ENCODE measurements at regions not wholly inside any gene's neighbourhood (a gene's known extent, or its start where the extent isn't known, plus 50 kb on each side); places are given as distances from the start of the nearest gene placed in this dataset.

DNA sequence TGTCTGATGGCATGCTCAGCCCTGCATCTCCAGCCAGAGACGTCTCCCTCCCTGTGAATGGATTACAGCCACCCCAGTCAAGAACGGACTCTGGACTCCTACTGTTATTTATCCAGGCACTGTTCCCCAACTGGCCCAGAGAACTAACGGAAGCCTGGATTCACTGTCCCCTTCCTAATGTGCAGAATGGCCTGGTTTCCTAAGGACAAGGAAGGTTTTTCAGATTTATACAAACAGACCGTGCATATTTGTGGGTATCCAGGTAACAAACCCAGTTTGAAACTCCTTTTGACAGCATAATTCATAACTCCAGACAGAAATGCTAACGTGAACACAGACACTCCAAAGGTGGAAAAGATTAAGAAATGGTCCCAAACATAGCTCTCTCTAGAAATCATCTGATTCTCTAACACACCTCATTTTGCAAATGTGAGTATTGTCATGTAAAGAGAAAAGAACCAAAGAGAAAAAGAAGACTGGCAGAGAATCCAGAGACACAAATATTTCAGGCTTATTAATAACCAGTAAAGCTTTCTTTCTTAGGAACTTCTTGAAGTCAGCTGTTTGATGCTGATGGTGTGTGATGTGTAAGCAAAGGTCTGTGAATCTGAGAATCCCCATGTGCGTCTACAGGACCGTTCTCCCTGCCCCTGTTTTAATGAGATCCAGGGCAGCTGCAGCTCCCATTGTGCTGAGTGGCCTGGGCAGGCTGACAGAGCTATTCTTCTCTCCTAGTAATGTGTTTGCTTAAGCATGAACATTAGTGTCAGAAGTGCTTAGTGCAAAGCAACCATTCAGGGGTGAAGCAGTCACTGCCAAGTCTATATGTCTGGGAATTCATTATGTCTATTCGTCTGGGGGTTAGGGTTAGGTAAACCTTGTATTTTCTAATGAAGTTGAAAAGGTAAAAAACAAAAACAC, 86.8 kb upstream of the HIF1A start:
- no peaks in the 10 kb centered on the region for H3K36me3 ChIP-seq (ENCODE audit: control insufficient read depth in 2 of 2, extremely low read depth in 1 of 2, insufficient read depth in 2 of 2, low read length in 2 of 2)
- no peaks in the 10 kb centered on the region for H3K9me3 ChIP-seq (ENCODE audit: control insufficient read depth, low read depth, low read length)
- no peaks in the 10 kb centered on the region for H3K27me3 ChIP-seq (ENCODE audit: control insufficient read depth, extremely low read depth, insufficient read depth, low read length)
- H2AFZ ChIP-seq (ENCODE audit: control insufficient read depth, low read length): no peak overlapping the region
- DNase-seq (ENCODE audit: low read depth, low spot score) (no peak), FAIRE-seq (no peak)
- TF ChIP-seq, protein P1, sequence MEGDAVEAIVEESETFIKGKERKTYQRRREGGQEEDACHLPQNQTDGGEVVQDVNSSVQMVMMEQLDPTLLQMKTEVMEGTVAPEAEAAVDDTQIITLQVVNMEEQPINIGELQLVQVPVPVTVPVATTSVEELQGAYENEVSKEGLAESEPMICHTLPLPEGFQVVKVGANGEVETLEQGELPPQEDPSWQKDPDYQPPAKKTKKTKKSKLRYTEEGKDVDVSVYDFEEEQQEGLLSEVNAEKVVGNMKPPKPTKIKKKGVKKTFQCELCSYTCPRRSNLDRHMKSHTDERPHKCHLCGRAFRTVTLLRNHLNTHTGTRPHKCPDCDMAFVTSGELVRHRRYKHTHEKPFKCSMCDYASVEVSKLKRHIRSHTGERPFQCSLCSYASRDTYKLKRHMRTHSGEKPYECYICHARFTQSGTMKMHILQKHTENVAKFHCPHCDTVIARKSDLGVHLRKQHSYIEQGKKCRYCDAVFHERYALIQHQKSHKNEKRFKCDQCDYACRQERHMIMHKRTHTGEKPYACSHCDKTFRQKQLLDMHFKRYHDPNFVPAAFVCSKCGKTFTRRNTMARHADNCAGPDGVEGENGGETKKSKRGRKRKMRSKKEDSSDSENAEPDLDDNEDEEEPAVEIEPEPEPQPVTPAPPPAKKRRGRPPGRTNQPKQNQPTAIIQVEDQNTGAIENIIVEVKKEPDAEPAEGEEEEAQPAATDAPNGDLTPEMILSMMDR (optimal IDR thresholded peaks at IDR 0.05 in 1 of 3, IDR thresholded peaks at IDR 0.05 in 1 of 3, conservative IDR thresholded peaks at IDR 0.05 in 1 of 3; ENCODE audit: extremely low read depth in 1 of 3, insufficient read depth in 2 of 3, low read length in 3 of 3): no peak
- TF ChIP-seq EZH2 (IDR thresholded peaks at IDR 0.05; ENCODE audit: low read length): no peak
- H3K4me1 ChIP-seq (ENCODE audit: control insufficient read depth, extremely low read depth, insufficient read depth, low read length): no peaks in the 10 kb centered on the region
- H3K4me2 ChIP-seq (ENCODE audit: control insufficient read depth, extremely low read depth, insufficient read depth, low read depth, low read length): no peak overlapping the region
- dilution Hi-C loops (cut with MboI; ENCODE audit: extremely low pct_ligation_motif_present, low sequenced_read_pairs): no loop called here
- no peaks in the 10 kb centered on the region for H3K9me1 ChIP-seq (ENCODE audit: control insufficient read depth, extremely low read depth, insufficient read depth, low read length)
- H4K20me1 ChIP-seq (ENCODE audit: control insufficient read depth, extremely low read depth, insufficient read depth, low read length): no peaks in the 10 kb centered on the region
- H3K9ac ChIP-seq (ENCODE audit: control insufficient read depth, extremely low read depth, insufficient read depth, low read length): no peak overlapping the region
- no peak overlapping the region for H3K27ac ChIP-seq (ENCODE audit: control insufficient read depth, insufficient read depth, low read length)
- H3K79me2 ChIP-seq (ENCODE audit: control insufficient read depth, insufficient read depth, low read length): no peaks in the 10 kb centered on the region
- no peak overlapping the region for H3K4me3 ChIP-seq (ENCODE audit: control insufficient read depth in 2 of 3, extremely low read depth in 1 of 3, insufficient read depth in 2 of 3, low read depth in 1 of 3, low read length in 3 of 3)

DNA sequence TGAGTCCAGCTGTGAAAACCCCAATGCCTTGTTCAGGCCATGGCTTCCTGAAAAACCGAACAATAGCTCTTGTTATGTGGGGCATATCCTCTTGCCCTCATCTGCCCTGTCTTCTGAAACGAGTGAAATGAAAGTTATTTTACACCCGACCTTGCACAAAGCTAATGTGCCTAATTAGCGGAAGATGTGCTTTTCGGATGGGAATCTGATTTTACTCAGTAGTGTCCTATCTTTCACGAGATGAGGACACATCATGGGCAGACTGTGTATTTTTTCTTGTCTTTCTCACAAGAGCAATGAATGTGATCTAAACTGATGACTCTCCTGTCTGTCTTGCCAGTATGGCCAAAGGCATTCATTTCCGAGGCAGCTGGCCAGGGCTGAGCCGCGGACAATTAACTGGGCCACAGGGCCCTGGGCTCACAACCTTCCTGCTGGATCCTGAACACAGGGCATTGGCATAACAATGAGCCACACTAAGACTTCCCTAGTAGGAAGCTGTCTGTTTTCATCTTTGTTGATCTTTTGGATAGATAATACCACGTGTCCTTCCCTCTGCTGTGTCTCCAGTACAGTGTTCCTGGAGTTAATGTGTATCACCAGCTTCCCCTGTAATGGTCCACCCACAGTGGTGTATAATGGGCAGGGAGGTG, 86.0 kb upstream of the HIF1A start:
- H3K9ac ChIP-seq (ENCODE audit: control insufficient read depth, extremely low read depth, insufficient read depth, low read length): no peak overlapping the region
- no peak overlapping the region for H3K4me3 ChIP-seq (ENCODE audit: control insufficient read depth in 2 of 3, extremely low read depth in 1 of 3, insufficient read depth in 2 of 3, low read depth in 1 of 3, low read length in 3 of 3)
- H3K27me3 ChIP-seq (ENCODE audit: control insufficient read depth, extremely low read depth, insufficient read depth, low read length): no peaks in the 10 kb centered on the region
- dilution Hi-C loops (cut with MboI; ENCODE audit: extremely low pct_ligation_motif_present, low sequenced_read_pairs): no loop called here
- DNase-seq (ENCODE audit: low read depth, low spot score): no peak
- H3K36me3 ChIP-seq (ENCODE audit: control insufficient read depth in 2 of 2, extremely low read depth in 1 of 2, insufficient read depth in 2 of 2, low read length in 2 of 2): no peaks in the 10 kb centered on the region
- no peaks in the 10 kb centered on the region for H3K79me2 ChIP-seq (ENCODE audit: control insufficient read depth, insufficient read depth, low read length)
- no peaks in the 10 kb centered on the region for H3K9me3 ChIP-seq (ENCODE audit: control insufficient read depth, low read depth, low read length)
- H2AFZ ChIP-seq (ENCODE audit: control insufficient read depth, low read length): peak overlapping the region; percentile 14
- FAIRE-seq: no peak
- H3K4me1 ChIP-seq (ENCODE audit: control insufficient read depth, extremely low read depth, insufficient read depth, low read length): no peaks in the 10 kb centered on the region
- H3K27ac ChIP-seq (ENCODE audit: control insufficient read depth, insufficient read depth, low read length): no peak overlapping the region
- H4K20me1 ChIP-seq (ENCODE audit: control insufficient read depth, extremely low read depth, insufficient read depth, low read length): no peaks in the 10 kb centered on the region
- no peaks in the 10 kb centered on the region for H3K9me1 ChIP-seq (ENCODE audit: control insufficient read depth, extremely low read depth, insufficient read depth, low read length)
- TF ChIP-seq EZH2 (IDR thresholded peaks at IDR 0.05; ENCODE audit: low read length): no peak
- TF ChIP-seq, protein P1 (optimal IDR thresholded peaks at IDR 0.05 in 1 of 3, IDR thresholded peaks at IDR 0.05 in 1 of 3, conservative IDR thresholded peaks at IDR 0.05 in 1 of 3; ENCODE audit: extremely low read depth in 1 of 3, insufficient read depth in 2 of 3, low read length in 3 of 3): no peak
- no peak overlapping the region for H3K4me2 ChIP-seq (ENCODE audit: control insufficient read depth, extremely low read depth, insufficient read depth, low read depth, low read length)
